Stomach (tissue), 4 donors: ENCODE measurements at regions not wholly inside any gene's neighbourhood (a gene's known extent, or its start where the extent isn't known, plus 50 kb on each side); places are given as distances from the start of the nearest gene placed in this dataset.

Source experiments
- POLR2A ChIP-seq, 4 donors: fragments of 450-650 bp; IDR thresholded peaks; one replicate each; pipeline ENCODE4 v1.6.1; 2016; ENCODE audit warnings: antibody characterized with exemption in 4 of 4, control low read depth in 2 of 4, mild to moderate bottlenecking in 1 of 4, moderate library complexity in 1 of 4
- POLR2AphosphoS5 ChIP-seq, 3 donors: sonication (generic); formaldehyde crosslinking; IDR thresholded peaks; one replicate each; pipeline ENCODE4 v1.6.1; 2016; ENCODE audit warnings: antibody characterized with exemption in 3 of 3
- TF ChIP-seq, protein P1 (sequence below), 7 experiments: fragments of 450-650 bp in 4 of 7; fragments of 200-600 bp in 3 of 7; sonication (generic) in 3 of 7; IDR thresholded peaks; one replicate each; pipeline ENCODE4 v1.5.1; 2016 to 2019; ENCODE audit warnings: antibody characterized with exemption in 7 of 7, control low read depth in 2 of 7, mild to moderate bottlenecking in 1 of 7

DNA sequence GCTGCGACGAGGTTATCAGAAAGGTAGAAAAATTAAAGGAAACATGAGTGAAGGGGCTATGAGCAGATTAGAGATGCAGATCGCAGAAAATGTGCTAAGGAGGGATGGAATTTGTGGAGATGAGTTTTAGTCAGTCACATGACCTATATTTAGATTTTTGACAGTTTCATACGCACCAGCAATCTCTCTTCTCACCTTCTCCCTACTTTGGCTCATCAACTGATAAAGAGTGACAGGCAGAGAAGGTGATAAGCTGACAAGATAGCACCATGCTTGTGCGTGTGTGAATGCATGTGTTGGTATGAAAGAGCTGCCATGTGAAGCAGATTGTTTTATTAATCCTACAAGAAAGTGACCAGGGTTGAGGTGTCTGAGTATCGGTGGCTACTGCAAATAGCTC is 252.6 kb downstream of the RAP2A start:
- TF ChIP-seq, protein P1, sequence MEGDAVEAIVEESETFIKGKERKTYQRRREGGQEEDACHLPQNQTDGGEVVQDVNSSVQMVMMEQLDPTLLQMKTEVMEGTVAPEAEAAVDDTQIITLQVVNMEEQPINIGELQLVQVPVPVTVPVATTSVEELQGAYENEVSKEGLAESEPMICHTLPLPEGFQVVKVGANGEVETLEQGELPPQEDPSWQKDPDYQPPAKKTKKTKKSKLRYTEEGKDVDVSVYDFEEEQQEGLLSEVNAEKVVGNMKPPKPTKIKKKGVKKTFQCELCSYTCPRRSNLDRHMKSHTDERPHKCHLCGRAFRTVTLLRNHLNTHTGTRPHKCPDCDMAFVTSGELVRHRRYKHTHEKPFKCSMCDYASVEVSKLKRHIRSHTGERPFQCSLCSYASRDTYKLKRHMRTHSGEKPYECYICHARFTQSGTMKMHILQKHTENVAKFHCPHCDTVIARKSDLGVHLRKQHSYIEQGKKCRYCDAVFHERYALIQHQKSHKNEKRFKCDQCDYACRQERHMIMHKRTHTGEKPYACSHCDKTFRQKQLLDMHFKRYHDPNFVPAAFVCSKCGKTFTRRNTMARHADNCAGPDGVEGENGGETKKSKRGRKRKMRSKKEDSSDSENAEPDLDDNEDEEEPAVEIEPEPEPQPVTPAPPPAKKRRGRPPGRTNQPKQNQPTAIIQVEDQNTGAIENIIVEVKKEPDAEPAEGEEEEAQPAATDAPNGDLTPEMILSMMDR (IDR thresholded peaks at IDR 0.05): no peak
- TF ChIP-seq POLR2A (IDR thresholded peaks at IDR 0.05) (no peak), POLR2AphosphoS5 (IDR thresholded peaks at IDR 0.05) (no peak)
